AG10803 (cell line): ENCODE measurements at regions not wholly inside any gene's neighbourhood (a gene's known extent, or its start where the extent isn't known, plus 50 kb on each side); places are given as distances from the start of the nearest gene placed in this dataset.

ENCODE experiments used
- DNase-seq: peaks from one replicate; pipeline ENCODE4 v3.0.0; 2010; ENCODE audit warnings: low read depth
- H3K4me3 ChIP-seq: 2 replicates; pipeline ENCODE4 v1.5.1; 2011; ENCODE audit warnings: mild to moderate bottlenecking, low read length, control low read depth
- TF ChIP-seq, protein P1 (sequence below): conservative IDR thresholded peaks from 2 replicates; pipeline ENCODE4 v1.5.1; 2011; ENCODE audit warnings: mild to moderate bottlenecking, low read length, control low read depth, inconsistent platforms

DNA sequence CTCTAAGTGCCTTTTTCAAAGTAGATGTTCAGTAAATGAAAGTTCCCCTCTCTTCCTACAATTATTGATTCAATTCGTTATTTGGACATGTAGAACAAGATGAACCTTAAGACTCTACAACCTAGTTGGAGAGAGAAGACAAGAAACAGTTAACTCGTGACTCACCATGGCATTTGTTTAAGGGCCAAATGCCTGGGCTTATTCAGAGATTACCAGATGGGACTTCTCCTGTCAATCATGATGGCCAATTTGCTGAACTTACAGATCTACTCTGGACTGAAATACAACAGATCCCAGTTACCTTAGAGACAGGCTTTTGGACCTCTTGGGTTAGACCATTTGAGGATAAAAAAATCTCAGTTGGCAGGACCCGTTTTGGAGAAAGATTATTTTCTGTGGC is 93.5 kb downstream of the C1orf94 start:
- no peak for DNase-seq
- TF ChIP-seq, protein P1, sequence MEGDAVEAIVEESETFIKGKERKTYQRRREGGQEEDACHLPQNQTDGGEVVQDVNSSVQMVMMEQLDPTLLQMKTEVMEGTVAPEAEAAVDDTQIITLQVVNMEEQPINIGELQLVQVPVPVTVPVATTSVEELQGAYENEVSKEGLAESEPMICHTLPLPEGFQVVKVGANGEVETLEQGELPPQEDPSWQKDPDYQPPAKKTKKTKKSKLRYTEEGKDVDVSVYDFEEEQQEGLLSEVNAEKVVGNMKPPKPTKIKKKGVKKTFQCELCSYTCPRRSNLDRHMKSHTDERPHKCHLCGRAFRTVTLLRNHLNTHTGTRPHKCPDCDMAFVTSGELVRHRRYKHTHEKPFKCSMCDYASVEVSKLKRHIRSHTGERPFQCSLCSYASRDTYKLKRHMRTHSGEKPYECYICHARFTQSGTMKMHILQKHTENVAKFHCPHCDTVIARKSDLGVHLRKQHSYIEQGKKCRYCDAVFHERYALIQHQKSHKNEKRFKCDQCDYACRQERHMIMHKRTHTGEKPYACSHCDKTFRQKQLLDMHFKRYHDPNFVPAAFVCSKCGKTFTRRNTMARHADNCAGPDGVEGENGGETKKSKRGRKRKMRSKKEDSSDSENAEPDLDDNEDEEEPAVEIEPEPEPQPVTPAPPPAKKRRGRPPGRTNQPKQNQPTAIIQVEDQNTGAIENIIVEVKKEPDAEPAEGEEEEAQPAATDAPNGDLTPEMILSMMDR, result no peak
- no peak overlapping the region for H3K4me3 ChIP-seq

DNA sequence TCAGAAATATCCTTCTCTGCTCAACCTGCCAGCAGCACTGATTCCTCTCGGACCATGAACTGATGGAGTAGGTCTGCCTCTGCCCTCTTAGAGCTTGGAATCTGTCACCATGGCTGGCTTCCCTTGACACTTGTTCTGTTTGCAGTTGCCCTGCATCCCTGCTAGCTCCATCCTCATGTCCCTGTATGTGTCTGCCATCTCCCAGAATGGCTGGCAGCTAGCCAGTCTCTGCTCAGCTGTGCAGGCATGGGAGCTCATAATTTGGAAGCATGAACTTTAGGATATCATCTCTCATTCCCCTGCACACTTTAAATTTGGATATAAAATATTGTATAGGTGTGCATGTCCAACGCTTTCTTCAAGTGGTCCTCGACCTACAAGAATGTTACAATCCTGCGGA is 95.4 kb downstream of the C1orf94 start:
- DNase-seq, result no peak
- TF ChIP-seq, protein P1, result no peak
- no peak overlapping the region for H3K4me3 ChIP-seq

DNA sequence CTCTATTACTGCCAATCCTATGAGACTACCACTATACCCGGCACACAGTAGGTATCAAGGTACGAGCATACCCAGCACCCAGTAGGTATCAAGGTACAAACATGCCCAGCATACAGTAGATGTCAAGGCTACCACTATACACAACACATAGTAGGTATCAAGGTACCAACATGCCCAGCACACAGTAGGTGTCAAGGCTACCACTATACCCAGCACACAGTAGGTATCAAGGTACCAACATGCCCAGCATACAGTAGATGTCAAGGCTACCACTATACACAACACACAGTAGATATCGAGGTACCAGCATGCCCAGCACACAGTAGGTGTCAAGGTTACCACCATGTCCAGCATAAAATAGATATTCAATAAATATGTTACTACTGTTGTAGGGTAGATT is 98.4 kb downstream of the C1orf94 start:
- no peak overlapping the region for H3K4me3 ChIP-seq
- TF ChIP-seq, protein P1, result no peak
- DNase-seq, result no peak

GRCh38 chr1:34276606-34277005 is 99.9 kb downstream of the C1orf94 start:
- TF ChIP-seq, protein P1, result no peak
- DNase-seq, result no peak
- no peak overlapping the region for H3K4me3 ChIP-seq

DNA sequence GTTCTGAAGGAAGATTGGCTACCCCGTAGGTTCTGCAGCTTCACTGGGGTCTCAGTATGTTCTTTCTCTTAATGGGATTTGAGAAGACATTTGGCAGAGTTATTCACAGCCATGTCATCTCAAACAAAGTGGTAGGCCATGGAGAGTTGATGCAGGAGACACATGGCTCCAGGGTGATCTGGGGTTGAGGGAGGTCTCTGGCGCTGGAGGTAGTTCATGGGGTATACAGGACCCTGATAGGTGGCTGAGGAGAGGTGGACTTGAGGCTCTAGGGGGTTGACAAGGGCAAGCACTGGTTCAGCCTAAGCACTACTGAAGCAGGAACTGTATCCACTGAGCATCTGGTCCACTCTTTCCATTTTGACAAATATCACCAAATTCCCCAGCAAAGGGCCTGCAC is 100.4 kb downstream of the C1orf94 start:
- no peak for DNase-seq
- TF ChIP-seq, protein P1, result no peak
- H3K4me3 ChIP-seq, result no peak overlapping the region

- DNase-seq, result no peak
- TF ChIP-seq, protein P1, result no peak
- no peak overlapping the region for H3K4me3 ChIP-seq
These were observed 101.5 kb downstream of the C1orf94 start for GRCh38 chr1:34278211-34278610.

DNA sequence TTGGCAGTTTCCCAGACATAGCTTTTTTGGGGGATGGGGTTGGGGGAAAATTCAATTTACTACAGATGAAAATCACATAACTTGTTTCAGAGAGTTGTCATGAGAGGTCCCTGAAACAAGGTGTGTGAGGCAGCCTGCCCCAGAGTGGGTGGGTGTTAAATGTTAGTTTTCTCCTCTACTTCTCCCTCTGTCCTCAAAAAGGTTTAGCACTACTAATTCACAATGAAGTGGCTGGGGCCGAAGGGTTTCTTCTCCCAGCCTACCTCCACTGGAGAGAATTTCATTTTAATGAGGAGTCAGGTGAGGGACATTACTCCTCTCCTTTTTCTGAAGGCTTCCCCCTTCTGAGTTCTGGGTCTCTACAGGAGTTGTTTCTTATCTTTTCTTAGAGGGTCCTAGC is 103.3 kb downstream of the C1orf94 start:
- DNase-seq, result no peak
- H3K4me3 ChIP-seq, result no peak overlapping the region
- TF ChIP-seq, protein P1, result no peak
